HCT116 (cell line): ENCODE measurements at regions not wholly inside any gene's neighbourhood (a gene's known extent, or its start where the extent isn't known, plus 50 kb on each side); places are given as distances from the start of the nearest gene placed in this dataset.

Experiments
- ATAC-seq: fragments of 200-7000 bp; cut with Tn5 transposase; 2 replicates; pipeline ENCODE4 v1.9.1; 2020; ENCODE audit warnings: mild to moderate bottlenecking, moderate library complexity
- BruUV-seq: library from RNA; stranded (reverse); fragments of 400-500 nt; replicated peaks from 2 replicates; lab custom pipeline; 2021; lab: Mats Ljungman, UMichigan
- CTCF ChIA-PET: fragments of 300-600 bp; sonication (Branson Sonifier 250); formaldehyde crosslinking; loops from one replicate; lab custom pipeline; 2021; ENCODE audit warnings: antibody characterized with exemption; lab: Charles Lee
- POLR2A ChIA-PET: fragments of 300-600, 350-600 bp; sonication (Branson Sonifier 250); formaldehyde crosslinking; loops from one replicate; lab custom pipeline; 2021; ENCODE audit warnings: antibody characterized with exemption; lab: Charles Lee
- RAD21 ChIA-PET, 2 experiments: fragments of 300-600 bp; sonication (Branson Sonifier 250); formaldehyde crosslinking; loops; one replicate each; lab custom pipeline; 2023; ENCODE audit warnings: low total read pairs in 2 of 2; ENCODE audit not compliant: uncharacterized antibody in 2 of 2, unreplicated experiment in 2 of 2, low non-redundant PET in 1 of 2; lab: Charles Lee
- DNase-seq: peaks from one replicate; pipeline ENCODE4 v3.0.0-alpha.2; 2010; ENCODE audit warnings: low read depth, low spot score
- H2AFZ ChIP-seq: fragments of 200-600 bp; shearing (Covaris generic), sonication (generic); 2 replicates; pipeline ENCODE4 v1.6.1; 2017; ENCODE audit warnings: low read depth, mixed run types, mixed read lengths, antibody characterized with exemption, low read length; ENCODE audit not compliant: poor library complexity, severe bottlenecking
- H3K27ac ChIP-seq: 2 replicates; pipeline ENCODE4 v1.5.1; 2012; ENCODE audit warnings: low read depth, low read length
- H3K27me3 ChIP-seq: fragments of 200-600 bp; sonication (generic); 2 replicates; pipeline ENCODE4 v1.6.1; 2016; ENCODE audit warnings: mixed run types, low read length, mixed read lengths; ENCODE audit not compliant: insufficient read depth
- H3K36me3 ChIP-seq, 2 experiments: fragments of 200-500 bp in 1 of 2; fragments of 200-600 bp in 1 of 2; sonication (Bioruptor generic) in 1 of 2; sonication (generic) in 1 of 2; 2 replicates each; pipeline versions ENCODE4 v1.5.1 to v1.6.1; 2014 to 2016; ENCODE audit warnings: low read length in 2 of 2, inconsistent platforms in 1 of 2, mixed read lengths in 1 of 2, mixed run types in 1 of 2; ENCODE audit not compliant: insufficient read depth in 2 of 2, control insufficient read depth in 1 of 2
- H3K4me1 ChIP-seq, 2 experiments: fragments of 200-600 bp in 1 of 2; sonication (generic) in 1 of 2; 2 replicates each; pipeline versions ENCODE4 v1.5.1 to v1.6.1; 2012 to 2017; ENCODE audit warnings: low read length in 2 of 2, inconsistent platforms in 1 of 2, mild to moderate bottlenecking in 1 of 2, mixed read lengths in 1 of 2, mixed run types in 1 of 2, moderate library complexity in 1 of 2; ENCODE audit not compliant: insufficient read depth in 2 of 2, control insufficient read depth in 1 of 2
- H3K4me2 ChIP-seq: fragments of 200-600 bp; sonication (generic); 2 replicates; pipeline ENCODE4 v1.6.1; 2017; ENCODE audit warnings: mixed run types, low read length, mixed read lengths
- H3K4me3 ChIP-seq, 2 experiments: fragments of 200-600 bp in 1 of 2; sonication (generic) in 1 of 2; replicated peaks in 1 of 2; 2 replicates each; pipeline ENCODE4 v1.5.1; 2011 to 2016; ENCODE audit warnings: low read length in 2 of 2, control low read depth in 1 of 2, low read depth in 1 of 2, mild to moderate bottlenecking in 1 of 2, mixed read lengths in 1 of 2, mixed run types in 1 of 2
- H3K79me2 ChIP-seq: fragments of 200-600 bp; sonication (generic); 2 replicates; pipeline ENCODE4 v1.6.1; 2017; ENCODE audit warnings: mild to moderate bottlenecking, mixed run types, low read length, moderate library complexity, mixed read lengths; ENCODE audit not compliant: insufficient read depth
- H3K9ac ChIP-seq: fragments of 200-600 bp; sonication (generic); 2 replicates; pipeline ENCODE4 v1.6.1; 2016; ENCODE audit warnings: low read length, mixed read lengths
- H3K9me2 ChIP-seq: fragments of 200-600 bp; sonication (generic), shearing (Covaris generic); 2 replicates; pipeline ENCODE4 v1.6.1; 2017; ENCODE audit warnings: mixed run types, mild to moderate bottlenecking, moderate library complexity; ENCODE audit not compliant: insufficient read depth
- H3K9me3 ChIP-seq, 2 experiments: fragments of 200-500 bp in 1 of 2; fragments of 200-600 bp in 1 of 2; sonication (Bioruptor generic) in 1 of 2; sonication (generic) in 1 of 2; 2 replicates each; pipeline ENCODE4 v1.6.1; 2014 to 2017; ENCODE audit warnings: low read length in 2 of 2, mixed read lengths in 2 of 2, inconsistent platforms in 1 of 2, low read depth in 1 of 2, mild to moderate bottlenecking in 1 of 2, mixed run types in 1 of 2, moderate library complexity in 1 of 2; ENCODE audit not compliant: control insufficient read depth in 1 of 2, insufficient read depth in 1 of 2
- H4K20me1 ChIP-seq: fragments of 200-600 bp; sonication (generic), shearing (Covaris generic); 2 replicates; pipeline ENCODE4 v1.6.1; 2017; ENCODE audit warnings: mixed run types, mild to moderate bottlenecking, moderate library complexity; ENCODE audit not compliant: insufficient read depth
- ELF1 ChIP-seq: IDR thresholded peaks from 2 replicates; pipeline ENCODE4 v1.6.1; 2012; ENCODE audit warnings: low read depth, borderline replicate concordance
- EZH2phosphoT487 ChIP-seq: fragments of 200-600 bp; IDR thresholded peaks from 2 replicates; pipeline ENCODE4 v1.6.1; 2018; ENCODE audit warnings: antibody characterized with exemption, borderline replicate concordance
- JUND ChIP-seq: IDR thresholded peaks from 2 replicates; pipeline ENCODE4 v1.6.1; 2012
- POLR2A ChIP-seq: IDR thresholded peaks from 2 replicates; pipeline ENCODE4 v1.7.0; 2011; ENCODE audit warnings: borderline replicate concordance; ENCODE audit not compliant: insufficient read depth, insufficient read length; ENCODE audit errors: extremely low read depth
- POLR2AphosphoS5 ChIP-seq: IDR thresholded peaks from 2 replicates; pipeline ENCODE4 v1.6.1; 2011; ENCODE audit warnings: mild to moderate bottlenecking, low read depth, low read length, moderate library complexity
- RAD21 ChIP-seq: IDR thresholded peaks from 2 replicates; pipeline ENCODE4 v1.6.1; 2012; ENCODE audit warnings: low read depth, mild to moderate bottlenecking
- SP1 ChIP-seq: IDR thresholded peaks from 2 replicates; pipeline ENCODE4 v1.6.1; 2012; ENCODE audit warnings: low read depth
- intact Hi-C: fragments of 100-400 bp; cut with micrococcal nuclease; formaldehyde crosslinking; loops from 2 replicates; pipeline ENCODE4 v1.10.0; 2022
- TF ChIP-seq, protein P1 (sequence below): IDR thresholded peaks from 2 replicates; pipeline ENCODE4 v1.6.1; 2011; ENCODE audit warnings: mild to moderate bottlenecking, low read length, moderate library complexity; ENCODE audit not compliant: insufficient replicate concordance; ENCODE audit errors: extremely low read depth
- TF ChIP-seq, protein P2 (sequence below): IDR thresholded peaks from 2 replicates; pipeline ENCODE4 v1.6.1; 2012; ENCODE audit warnings: low read depth
- TF ChIP-seq, protein P3 (sequence below): IDR thresholded peaks from 2 replicates; pipeline ENCODE4 v1.6.1; 2012
- TF ChIP-seq, protein P4 (sequence below), 3 experiments: fragments of 200-600 bp in 1 of 3; sonication (generic) in 1 of 3; IDR thresholded peaks in 2 of 3; conservative IDR thresholded peaks in 1 of 3; 2 replicates each; pipeline ENCODE4 v1.5.1; 2012 to 2017; ENCODE audit warnings: low read depth in 2 of 3, low read length in 2 of 3, antibody characterized with exemption in 1 of 3, borderline replicate concordance in 1 of 3, control low read depth in 1 of 3, mild to moderate bottlenecking in 1 of 3, mixed read lengths in 1 of 3, mixed run types in 1 of 3, moderate library complexity in 1 of 3; ENCODE audit not compliant: insufficient read depth in 1 of 3
- TF ChIP-seq, protein P5 (sequence below): IDR thresholded peaks from 2 replicates; pipeline ENCODE4 v1.6.1; 2012

DNA sequence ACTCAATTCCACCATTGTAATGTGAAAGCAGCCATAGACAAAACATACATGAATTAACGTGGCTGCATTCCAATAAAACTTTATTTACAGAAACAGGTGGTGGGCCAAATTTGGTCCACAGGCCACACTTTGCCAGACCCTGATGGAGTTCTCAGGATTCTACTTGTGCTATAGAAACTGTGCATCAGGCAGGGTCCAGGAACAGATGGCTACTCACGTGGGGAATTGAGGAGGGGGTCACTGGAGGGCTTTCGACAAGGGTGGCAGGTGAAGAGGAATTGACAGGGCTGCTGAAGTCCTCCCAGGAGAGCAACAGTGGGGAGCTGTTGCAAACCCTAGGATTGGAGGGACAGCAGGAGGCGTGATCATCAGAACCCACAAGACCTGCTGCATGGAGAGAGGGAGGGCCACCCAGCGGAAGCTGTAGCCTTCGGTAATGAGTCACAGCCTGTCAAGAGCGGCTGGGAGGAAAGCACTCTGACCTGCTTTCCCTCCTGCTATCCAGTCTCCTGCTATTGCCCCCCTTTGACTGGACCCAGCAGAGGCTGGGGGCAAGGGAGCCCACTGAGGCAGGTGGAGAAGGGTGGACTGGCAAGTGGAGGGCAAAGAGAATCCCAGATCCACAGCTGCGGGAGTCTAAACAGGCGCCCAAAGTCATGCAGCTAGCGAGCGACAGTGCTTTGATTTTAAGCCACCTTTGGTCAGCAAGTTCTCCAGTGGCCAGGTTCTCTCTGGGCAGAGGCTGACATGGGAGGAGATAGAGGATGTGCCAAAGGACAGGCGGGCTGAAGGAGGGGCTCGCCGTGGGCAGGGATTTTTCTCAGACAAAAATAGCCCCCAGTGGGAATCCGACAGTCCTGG lies 138.3 kb upstream of the SMIM23 start (continued):
- TF ChIP-seq, protein P1, sequence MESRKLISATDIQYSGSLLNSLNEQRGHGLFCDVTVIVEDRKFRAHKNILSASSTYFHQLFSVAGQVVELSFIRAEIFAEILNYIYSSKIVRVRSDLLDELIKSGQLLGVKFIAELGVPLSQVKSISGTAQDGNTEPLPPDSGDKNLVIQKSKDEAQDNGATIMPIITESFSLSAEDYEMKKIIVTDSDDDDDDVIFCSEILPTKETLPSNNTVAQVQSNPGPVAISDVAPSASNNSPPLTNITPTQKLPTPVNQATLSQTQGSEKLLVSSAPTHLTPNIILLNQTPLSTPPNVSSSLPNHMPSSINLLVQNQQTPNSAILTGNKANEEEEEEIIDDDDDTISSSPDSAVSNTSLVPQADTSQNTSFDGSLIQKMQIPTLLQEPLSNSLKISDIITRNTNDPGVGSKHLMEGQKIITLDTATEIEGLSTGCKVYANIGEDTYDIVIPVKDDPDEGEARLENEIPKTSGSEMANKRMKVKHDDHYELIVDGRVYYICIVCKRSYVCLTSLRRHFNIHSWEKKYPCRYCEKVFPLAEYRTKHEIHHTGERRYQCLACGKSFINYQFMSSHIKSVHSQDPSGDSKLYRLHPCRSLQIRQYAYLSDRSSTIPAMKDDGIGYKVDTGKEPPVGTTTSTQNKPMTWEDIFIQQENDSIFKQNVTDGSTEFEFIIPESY = no peak
- 0 out of 2 replicates have a peak, but pooled peaks have one; percentile 19 for TF ChIP-seq POLR2AphosphoS5
- TF ChIP-seq RAD21 = peak; percentile 21; the same call in 1 of the 2 replicates
- TF ChIP-seq, all 23 proteins: peak for 4

DNA sequence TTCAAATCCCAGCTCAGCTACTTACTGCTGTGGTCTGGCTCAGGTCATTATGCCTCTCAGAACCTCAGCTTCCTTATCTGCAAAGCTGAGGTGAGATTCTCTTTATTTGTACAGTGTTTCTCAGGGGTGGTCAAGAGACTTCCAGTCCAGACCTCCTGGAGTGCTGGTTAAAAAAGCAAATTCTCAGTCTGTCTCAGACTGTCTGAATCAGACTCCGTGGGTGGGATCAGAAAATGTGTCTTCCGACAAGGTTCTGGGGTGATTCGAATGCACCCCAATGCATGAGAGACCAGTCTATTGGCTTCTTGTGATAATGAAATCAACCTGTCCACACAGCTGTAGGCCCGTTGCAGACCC lies 137.7 kb upstream of the SMIM23 start:
- ChIA-PET POLR2A (no interaction called here), RAD21 (no interaction called here), CTCF (no interaction called here)
- TF ChIP-seq EZH2phosphoT487 (no peak), JUND (no peak), SP1 (no peak), POLR2A (no peak), ELF1 (no peak)
- TF ChIP-seq, protein P2, sequence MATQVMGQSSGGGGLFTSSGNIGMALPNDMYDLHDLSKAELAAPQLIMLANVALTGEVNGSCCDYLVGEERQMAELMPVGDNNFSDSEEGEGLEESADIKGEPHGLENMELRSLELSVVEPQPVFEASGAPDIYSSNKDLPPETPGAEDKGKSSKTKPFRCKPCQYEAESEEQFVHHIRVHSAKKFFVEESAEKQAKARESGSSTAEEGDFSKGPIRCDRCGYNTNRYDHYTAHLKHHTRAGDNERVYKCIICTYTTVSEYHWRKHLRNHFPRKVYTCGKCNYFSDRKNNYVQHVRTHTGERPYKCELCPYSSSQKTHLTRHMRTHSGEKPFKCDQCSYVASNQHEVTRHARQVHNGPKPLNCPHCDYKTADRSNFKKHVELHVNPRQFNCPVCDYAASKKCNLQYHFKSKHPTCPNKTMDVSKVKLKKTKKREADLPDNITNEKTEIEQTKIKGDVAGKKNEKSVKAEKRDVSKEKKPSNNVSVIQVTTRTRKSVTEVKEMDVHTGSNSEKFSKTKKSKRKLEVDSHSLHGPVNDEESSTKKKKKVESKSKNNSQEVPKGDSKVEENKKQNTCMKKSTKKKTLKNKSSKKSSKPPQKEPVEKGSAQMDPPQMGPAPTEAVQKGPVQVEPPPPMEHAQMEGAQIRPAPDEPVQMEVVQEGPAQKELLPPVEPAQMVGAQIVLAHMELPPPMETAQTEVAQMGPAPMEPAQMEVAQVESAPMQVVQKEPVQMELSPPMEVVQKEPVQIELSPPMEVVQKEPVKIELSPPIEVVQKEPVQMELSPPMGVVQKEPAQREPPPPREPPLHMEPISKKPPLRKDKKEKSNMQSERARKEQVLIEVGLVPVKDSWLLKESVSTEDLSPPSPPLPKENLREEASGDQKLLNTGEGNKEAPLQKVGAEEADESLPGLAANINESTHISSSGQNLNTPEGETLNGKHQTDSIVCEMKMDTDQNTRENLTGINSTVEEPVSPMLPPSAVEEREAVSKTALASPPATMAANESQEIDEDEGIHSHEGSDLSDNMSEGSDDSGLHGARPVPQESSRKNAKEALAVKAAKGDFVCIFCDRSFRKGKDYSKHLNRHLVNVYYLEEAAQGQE = no peak
- TF ChIP-seq, protein P3, sequence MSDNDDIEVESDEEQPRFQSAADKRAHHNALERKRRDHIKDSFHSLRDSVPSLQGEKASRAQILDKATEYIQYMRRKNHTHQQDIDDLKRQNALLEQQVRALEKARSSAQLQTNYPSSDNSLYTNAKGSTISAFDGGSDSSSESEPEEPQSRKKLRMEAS = no peak
- TF ChIP-seq, protein P4, sequence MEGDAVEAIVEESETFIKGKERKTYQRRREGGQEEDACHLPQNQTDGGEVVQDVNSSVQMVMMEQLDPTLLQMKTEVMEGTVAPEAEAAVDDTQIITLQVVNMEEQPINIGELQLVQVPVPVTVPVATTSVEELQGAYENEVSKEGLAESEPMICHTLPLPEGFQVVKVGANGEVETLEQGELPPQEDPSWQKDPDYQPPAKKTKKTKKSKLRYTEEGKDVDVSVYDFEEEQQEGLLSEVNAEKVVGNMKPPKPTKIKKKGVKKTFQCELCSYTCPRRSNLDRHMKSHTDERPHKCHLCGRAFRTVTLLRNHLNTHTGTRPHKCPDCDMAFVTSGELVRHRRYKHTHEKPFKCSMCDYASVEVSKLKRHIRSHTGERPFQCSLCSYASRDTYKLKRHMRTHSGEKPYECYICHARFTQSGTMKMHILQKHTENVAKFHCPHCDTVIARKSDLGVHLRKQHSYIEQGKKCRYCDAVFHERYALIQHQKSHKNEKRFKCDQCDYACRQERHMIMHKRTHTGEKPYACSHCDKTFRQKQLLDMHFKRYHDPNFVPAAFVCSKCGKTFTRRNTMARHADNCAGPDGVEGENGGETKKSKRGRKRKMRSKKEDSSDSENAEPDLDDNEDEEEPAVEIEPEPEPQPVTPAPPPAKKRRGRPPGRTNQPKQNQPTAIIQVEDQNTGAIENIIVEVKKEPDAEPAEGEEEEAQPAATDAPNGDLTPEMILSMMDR (IDR thresholded peaks at IDR 0.05 in 2 of 3, conservative IDR thresholded peaks at IDR 0.05 in 1 of 3; ENCODE audit: borderline replicate concordance in 1 of 3, insufficient read depth in 1 of 3, low read depth in 2 of 3, low read length in 2 of 3) = no peak
- TF ChIP-seq, protein P5, sequence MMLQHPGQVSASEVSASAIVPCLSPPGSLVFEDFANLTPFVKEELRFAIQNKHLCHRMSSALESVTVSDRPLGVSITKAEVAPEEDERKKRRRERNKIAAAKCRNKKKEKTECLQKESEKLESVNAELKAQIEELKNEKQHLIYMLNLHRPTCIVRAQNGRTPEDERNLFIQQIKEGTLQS = no peak
- peaks cover 9 to 14% of the 10 kb centered on the region in 2 experiments for H3K4me1 ChIP-seq
- peak overlapping the region; percentile 65 for H3K4me2 ChIP-seq
- no peaks in the 10 kb centered on the region for H3K36me3 ChIP-seq
- H3K79me2 ChIP-seq = no peaks in the 10 kb centered on the region
- no peak overlapping the region; a peak in 1 of 4 replicates for H3K4me3 ChIP-seq
- H3K9me3 ChIP-seq = no peaks in the 10 kb centered on the region
- H3K9me2 ChIP-seq = no peaks in the 10 kb centered on the region
- intact Hi-C loops = no loop called here
- H3K27ac ChIP-seq = no peak overlapping the region; the same call in 1 of the 2 replicates
- H3K9ac ChIP-seq = no peak overlapping the region
- H2AFZ ChIP-seq = peak overlapping the region; percentile 50
- BruUV-seq = no TSS peak
- no peaks in the 10 kb centered on the region for H4K20me1 ChIP-seq
- DNase-seq (no peak), ATAC-seq (0 out of 2 replicates have a peak, but pooled peaks have one; percentile 2)
- no peaks in the 10 kb centered on the region for H3K27me3 ChIP-seq
